OCI-LY3 (cell line): ENCODE measurements at regions not wholly inside any gene's neighbourhood (a gene's known extent, or its start where the extent isn't known, plus 50 kb on each side); places are given as distances from the start of the nearest gene placed in this dataset.
"Not testable (repeated sequence)": the region's sequence is repeated elsewhere in the genome, so short reads cannot be mapped to it uniquely, and the experiment has no call there.

Source experiments
- H2AFZ ChIP-seq: fragments of 200-600, 300-600 bp; shearing (Covaris generic); 2 replicates; pipeline ENCODE4 v1.6.0; 2014; ENCODE audit warnings: antibody characterized with exemption, low read depth, low read length
- H3K27ac ChIP-seq: fragments of 200-600, 300-600 bp; sonication (generic); 2 replicates; pipeline ENCODE4 v1.5.1; 2014; ENCODE audit warnings: mild to moderate bottlenecking, low read length, moderate library complexity, mixed read lengths
- H3K27me3 ChIP-seq: fragments of 200-600, 300-600 bp; sonication (generic); 2 replicates; pipeline ENCODE4 v1.6.1; 2014; ENCODE audit warnings: low read depth, low read length, mixed read lengths
- H3K36me3 ChIP-seq: fragments of 200-600, 300-600 bp; sonication (generic); replicated peaks from 2 replicates; pipeline ENCODE3; 2014; ENCODE audit warnings: low read depth, low read length, mixed read lengths
- H3K4me1 ChIP-seq: fragments of 300-600, 200-600 bp; sonication (generic); 2 replicates; pipeline ENCODE4 v1.6.1; 2014; ENCODE audit warnings: low read length, mixed read lengths
- H3K4me2 ChIP-seq: fragments of 200-600, 300-600 bp; sonication (generic); 2 replicates; pipeline ENCODE4 v1.6.1; 2014; ENCODE audit warnings: low read length, mixed read lengths
- H3K4me3 ChIP-seq: fragments of 300-600, 200-600 bp; sonication (generic); 2 replicates; pipeline ENCODE4 v1.5.1; 2014; ENCODE audit warnings: antibody characterized with exemption, mild to moderate bottlenecking, low read length, moderate library complexity
- H3K79me2 ChIP-seq: fragments of 300-600, 200-600 bp; shearing (Covaris generic); 2 replicates; pipeline ENCODE4 v1.6.1; 2014; ENCODE audit warnings: mild to moderate bottlenecking, low read length, mixed read lengths
- H3K9ac ChIP-seq: fragments of 300-600, 200-600 bp; shearing (Covaris generic); 2 replicates; pipeline ENCODE4 v1.6.0; 2014; ENCODE audit warnings: mild to moderate bottlenecking, low read length, moderate library complexity
- H3K9me3 ChIP-seq: fragments of 200-600, 300-600 bp; shearing (Covaris generic); 2 replicates; pipeline ENCODE4 v1.6.1; 2014; ENCODE audit warnings: low read length, mixed read lengths; ENCODE audit not compliant: insufficient read depth
- H4K20me1 ChIP-seq: fragments of 200-600, 300-600 bp; sonication (generic); 2 replicates; pipeline ENCODE4 v1.6.1; 2016; ENCODE audit warnings: low read length, mixed read lengths; ENCODE audit not compliant: insufficient read depth

GRCh38 chr15:84483859-84484258 is 117.0 kb upstream of the ZSCAN2 start:
- not testable (repeated sequence) for H3K9me3 ChIP-seq, H3K79me2 ChIP-seq, H3K4me2 ChIP-seq, H3K4me3 ChIP-seq, H2AFZ ChIP-seq, H3K36me3 ChIP-seq, H3K9ac ChIP-seq, H3K27me3 ChIP-seq, H3K27ac ChIP-seq, H3K4me1 ChIP-seq, H4K20me1 ChIP-seq

DNA sequence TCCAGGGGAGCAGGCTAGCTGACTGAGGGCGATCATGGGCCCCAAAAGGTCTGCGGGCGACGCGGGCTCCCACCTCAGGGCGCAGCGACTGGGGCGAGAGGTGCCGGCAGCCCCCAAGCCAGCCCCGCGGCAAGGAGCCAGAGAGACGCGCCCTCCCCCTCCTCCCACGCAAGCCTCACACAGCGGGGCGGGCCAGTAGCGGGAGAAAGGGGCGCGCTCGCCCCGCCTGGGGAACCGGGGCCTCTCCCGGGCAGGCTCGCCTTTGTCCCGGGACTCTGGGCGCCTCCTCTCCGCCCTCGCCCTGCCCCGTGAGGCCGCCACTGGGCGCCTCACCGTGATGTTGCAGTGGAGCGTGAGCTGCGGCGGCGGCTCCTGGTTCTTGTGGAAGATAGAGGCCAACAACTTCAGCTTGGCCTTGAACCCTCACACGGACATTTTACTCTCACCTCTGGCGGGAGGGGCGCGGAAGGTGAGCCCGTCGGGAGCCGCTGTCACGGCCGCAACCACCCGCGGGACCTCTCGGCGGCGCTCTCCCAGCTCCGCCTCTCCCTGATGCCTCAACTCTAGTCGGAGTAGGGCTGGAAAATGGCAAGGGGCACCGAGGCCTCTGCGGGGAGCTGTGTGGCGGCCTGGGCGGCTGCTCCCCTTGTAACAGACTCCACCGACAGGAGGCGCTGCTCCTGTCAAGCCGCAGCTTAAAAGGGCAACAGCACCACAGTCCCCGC is 100.5 kb upstream of the ZSCAN2 start:
- not testable (repeated sequence) for H3K79me2 ChIP-seq, H4K20me1 ChIP-seq, H3K27ac ChIP-seq, H3K27me3 ChIP-seq, H3K4me1 ChIP-seq, H3K4me3 ChIP-seq, H3K36me3 ChIP-seq, H2AFZ ChIP-seq, H3K9ac ChIP-seq, H3K4me2 ChIP-seq, H3K9me3 ChIP-seq

- H4K20me1 ChIP-seq, H3K4me2 ChIP-seq, H3K27ac ChIP-seq, H3K4me1 ChIP-seq, H3K79me2 ChIP-seq, H2AFZ ChIP-seq, H3K9ac ChIP-seq, H3K9me3 ChIP-seq, H3K27me3 ChIP-seq, H3K4me3 ChIP-seq, H3K36me3 ChIP-seq: not testable (repeated sequence)
These were observed 97.7 kb upstream of the ZSCAN2 start for GRCh38 chr15:84503101-84503500.

GRCh38 chr15:84505552-84505951 is 95.3 kb upstream of the ZSCAN2 start:
- H4K20me1 ChIP-seq, H3K4me1 ChIP-seq, H3K9ac ChIP-seq, H2AFZ ChIP-seq, H3K9me3 ChIP-seq, H3K4me2 ChIP-seq, H3K79me2 ChIP-seq, H3K36me3 ChIP-seq, H3K27me3 ChIP-seq, H3K27ac ChIP-seq, H3K4me3 ChIP-seq: not testable (repeated sequence)

- not testable (repeated sequence) for H3K4me2 ChIP-seq, H3K4me1 ChIP-seq, H3K27ac ChIP-seq, H3K27me3 ChIP-seq, H2AFZ ChIP-seq, H3K9ac ChIP-seq, H3K9me3 ChIP-seq, H3K36me3 ChIP-seq, H3K4me3 ChIP-seq, H3K79me2 ChIP-seq, H4K20me1 ChIP-seq
These were observed 88.5 kb upstream of the ZSCAN2 start for GRCh38 chr15:84512324-84512723.

DNA sequence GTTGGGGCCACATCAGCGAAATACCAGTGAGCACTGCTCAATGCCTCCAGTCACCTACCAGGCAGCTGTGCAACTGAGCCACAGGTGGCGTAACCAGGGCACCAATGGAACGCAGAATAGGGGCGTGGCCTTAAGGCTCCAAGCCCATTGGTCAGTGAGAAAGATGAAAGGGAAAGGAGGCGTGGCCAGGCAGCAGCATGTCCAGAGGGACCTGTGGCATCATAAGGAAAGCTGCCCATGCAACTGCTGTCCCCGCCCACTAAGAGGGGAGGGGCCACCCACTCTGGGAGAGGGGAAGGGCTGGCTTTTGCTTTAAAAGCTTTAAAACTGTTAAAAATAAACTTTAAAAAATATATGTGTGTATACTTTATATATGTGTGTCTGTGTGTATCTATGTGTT is 84.0 kb upstream of the ZSCAN2 start:
- H3K4me3 ChIP-seq, H3K27me3 ChIP-seq, H4K20me1 ChIP-seq, H3K9me3 ChIP-seq, H3K9ac ChIP-seq, H3K36me3 ChIP-seq, H2AFZ ChIP-seq, H3K4me2 ChIP-seq, H3K4me1 ChIP-seq, H3K79me2 ChIP-seq, H3K27ac ChIP-seq: not testable (repeated sequence)

DNA sequence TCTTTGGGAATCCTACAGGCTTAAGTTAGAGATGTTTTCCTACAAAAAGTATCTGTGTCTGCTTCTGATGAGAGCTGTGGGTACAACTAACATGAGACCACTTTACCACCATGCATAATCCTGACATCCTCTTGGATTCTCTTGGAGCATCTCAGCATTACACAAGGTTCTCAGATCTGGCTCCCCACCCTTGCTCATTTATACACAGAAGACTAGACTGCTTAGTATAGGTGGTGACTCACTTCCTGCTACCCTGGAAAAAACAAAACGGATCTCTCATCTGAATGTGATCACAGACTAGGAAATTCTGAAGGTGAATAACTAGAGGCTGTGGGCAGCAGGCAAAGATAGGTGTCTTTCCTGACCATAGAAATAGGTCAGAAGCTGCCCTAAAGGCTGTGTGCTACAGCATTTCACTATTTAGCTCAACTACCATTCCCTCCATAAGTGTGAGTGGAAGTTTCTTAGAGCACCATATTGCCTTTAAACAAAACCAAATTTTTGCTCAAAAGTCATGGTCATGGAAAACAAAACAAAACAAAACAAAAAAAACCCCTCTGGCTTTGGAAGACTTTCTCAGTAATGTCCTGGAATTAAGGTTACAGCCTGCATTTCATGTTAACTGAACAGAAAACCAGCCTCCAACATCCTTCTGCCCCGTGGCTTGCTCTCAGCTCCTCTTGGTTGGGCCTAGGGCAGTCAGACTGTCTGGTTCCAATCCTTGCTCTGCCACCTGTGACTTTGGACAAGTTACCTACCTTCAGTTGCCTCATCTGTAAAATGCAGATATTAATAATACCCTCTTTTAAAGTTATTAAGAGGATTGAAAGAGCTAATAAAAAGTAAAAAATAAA is 75.1 kb upstream of the ZSCAN2 start:
- H3K9me3 ChIP-seq, H2AFZ ChIP-seq, H3K4me3 ChIP-seq, H3K79me2 ChIP-seq, H3K27me3 ChIP-seq, H3K27ac ChIP-seq, H4K20me1 ChIP-seq, H3K4me2 ChIP-seq, H3K9ac ChIP-seq, H3K36me3 ChIP-seq, H3K4me1 ChIP-seq: not testable (repeated sequence)

- H4K20me1 ChIP-seq, H3K79me2 ChIP-seq, H3K4me1 ChIP-seq, H2AFZ ChIP-seq, H3K36me3 ChIP-seq, H3K4me2 ChIP-seq, H3K9me3 ChIP-seq, H3K27ac ChIP-seq, H3K4me3 ChIP-seq, H3K9ac ChIP-seq, H3K27me3 ChIP-seq: not testable (repeated sequence)
These were observed 70.1 kb upstream of the ZSCAN2 start for GRCh38 chr15:84530751-84531150.

GRCh38 chr15:84531223-84531622 is 69.6 kb upstream of the ZSCAN2 start:
- H3K27me3 ChIP-seq, H3K27ac ChIP-seq, H4K20me1 ChIP-seq, H3K36me3 ChIP-seq, H3K4me1 ChIP-seq, H3K79me2 ChIP-seq, H3K9me3 ChIP-seq, H2AFZ ChIP-seq, H3K9ac ChIP-seq, H3K4me3 ChIP-seq, H3K4me2 ChIP-seq: not testable (repeated sequence)
